Smooth muscle cell (in vitro differentiated cells): ENCODE measurements at regions not wholly inside any gene's neighbourhood (a gene's known extent, or its start where the extent isn't known, plus 50 kb on each side); places are given as distances from the start of the nearest gene placed in this dataset.

Source experiments
- DNase-seq: peaks from one replicate; lab custom pipeline; 2025; ENCODE audit not compliant: unreplicated experiment; lab: John Stamatoyannopoulos, UW
- H2AFZ ChIP-seq: fragments of 200-600 bp; sonication (generic); 2 replicates; pipeline ENCODE4 v1.6.0; 2016; ENCODE audit warnings: antibody characterized with exemption, low read depth, mild to moderate bottlenecking
- H3F3A ChIP-seq: fragments of 200-600 bp; sonication (generic); 2 replicates; pipeline ENCODE4 v1.6.0; 2017; ENCODE audit warnings: antibody characterized with exemption, low read depth
- H3K27ac ChIP-seq: fragments of 200-600 bp; sonication (generic); 2 replicates; pipeline ENCODE4 v1.5.1; 2016; ENCODE audit warnings: low read depth, mild to moderate bottlenecking
- H3K27me3 ChIP-seq: fragments of 200-600 bp; sonication (generic); 2 replicates; pipeline ENCODE4 v1.6.1; 2016; ENCODE audit warnings: low read depth, mild to moderate bottlenecking
- H3K36me3 ChIP-seq: fragments of 200-600 bp; sonication (generic); 2 replicates; pipeline ENCODE4 v1.5.1; 2016; ENCODE audit warnings: low read depth
- H3K4me1 ChIP-seq: fragments of 200-600 bp; sonication (generic); 2 replicates; pipeline ENCODE4 v1.5.1; 2016; ENCODE audit warnings: low read depth
- H3K4me2 ChIP-seq: fragments of 200-600 bp; sonication (generic); 2 replicates; pipeline ENCODE4 v1.6.0; 2016; ENCODE audit warnings: mild to moderate bottlenecking
- H3K4me3 ChIP-seq: fragments of 200-600 bp; sonication (generic); 2 replicates; pipeline ENCODE4 v1.5.1; 2016; ENCODE audit warnings: mild to moderate bottlenecking
- H3K79me2 ChIP-seq: fragments of 200-600 bp; sonication (generic); 2 replicates; pipeline ENCODE4 v1.6.0; 2016; ENCODE audit warnings: low read depth, mild to moderate bottlenecking
- H3K9ac ChIP-seq: fragments of 200-600 bp; sonication (generic); 2 replicates; pipeline ENCODE4 v1.6.0; 2016; ENCODE audit warnings: low read depth
- H3K9me3 ChIP-seq: fragments of 200-600 bp; sonication (generic); replicated peaks from 2 replicates; pipeline ENCODE4 v1.5.1; 2016; ENCODE audit warnings: low read depth
- H4K20me1 ChIP-seq: fragments of 200-600 bp; sonication (generic); 2 replicates; pipeline ENCODE4 v1.6.0; 2016; ENCODE audit warnings: low read depth
- CTCF ChIP-seq: fragments of 200-600 bp; sonication (generic); IDR thresholded peaks from 2 replicates; pipeline ENCODE4 v1.5.1; 2017; ENCODE audit warnings: borderline replicate concordance, mild to moderate bottlenecking, antibody characterized with exemption; ENCODE audit not compliant: insufficient read depth, poor library complexity, severe bottlenecking
- WGBS: methylation state at CpG from one replicate; pipeline ENCODE4 v1.1.7; 2016; ENCODE audit warnings: low lambda C conversion rate; 5-methylcytosine and 5-hydroxymethylcytosine counted together

GRCh38 chr2:136613096-136613495 is 152.2 kb upstream of the THSD7B start:
- Histone ChIP-seq H4K20me1 (no peaks in the 10 kb centered on the region), H3K36me3 (no peaks in the 10 kb centered on the region), H3K79me2 (no peaks in the 10 kb centered on the region), H3K27me3 (no peaks in the 10 kb centered on the region), H3K4me1 (no peaks in the 10 kb centered on the region), H3K4me3 (no peak overlapping the region), H3K9ac (no peak overlapping the region), H3K4me2 (no peak overlapping the region), H3F3A (no peaks in the 10 kb centered on the region), H3K27ac (no peak overlapping the region), H2AFZ (no peak overlapping the region), H3K9me3 (no peaks in the 10 kb centered on the region)
- no peak for DNase-seq
- TF ChIP-seq CTCF, result no peak
- 80% methylated on average over 4 of the region's 4 CpGs for WGBS

GRCh38 chr2:136612079-136612478 is 153.3 kb upstream of the THSD7B start:
- no peak for TF ChIP-seq CTCF
- no peaks in the 10 kb centered on the region for H3K4me1 ChIP-seq
- WGBS, result 82% methylated on average over 3 of the region's 3 CpGs

GRCh38 chr2:136611451-136611850 is 153.9 kb upstream of the THSD7B start:
- Histone ChIP-seq H3K9me3 (no peaks in the 10 kb centered on the region), H3K36me3 (no peaks in the 10 kb centered on the region), H3K4me3 (no peak overlapping the region), H3K79me2 (no peaks in the 10 kb centered on the region), H4K20me1 (no peaks in the 10 kb centered on the region), H3K4me1 (no peaks in the 10 kb centered on the region), H2AFZ (no peak overlapping the region), H3K9ac (no peak overlapping the region), H3F3A (no peaks in the 10 kb centered on the region), H3K27ac (no peak overlapping the region), H3K4me2 (no peak overlapping the region), H3K27me3 (no peaks in the 10 kb centered on the region)
- 57% methylated on average over 1 of the region's 1 CpG for WGBS
- no peak for DNase-seq
- no peak for TF ChIP-seq CTCF

More at GRCh38 chr2:136612079-136612478, 153.3 kb upstream of the THSD7B start:
- Histone ChIP-seq H3K4me3 (no peak overlapping the region), H3K4me2 (no peak overlapping the region), H3K9ac (no peak overlapping the region), H2AFZ (no peak overlapping the region), H3K27me3 (no peaks in the 10 kb centered on the region), H3K36me3 (no peaks in the 10 kb centered on the region), H3F3A (no peaks in the 10 kb centered on the region), H3K79me2 (no peaks in the 10 kb centered on the region), H4K20me1 (no peaks in the 10 kb centered on the region), H3K9me3 (no peaks in the 10 kb centered on the region), H3K27ac (no peak overlapping the region)
- no peak for DNase-seq

- Histone ChIP-seq H3K9ac (no peak overlapping the region), H3K27ac (no peak overlapping the region), H2AFZ (no peak overlapping the region), H3K27me3 (no peaks in the 10 kb centered on the region), H3K4me1 (no peaks in the 10 kb centered on the region), H3K9me3 (no peaks in the 10 kb centered on the region), H3K36me3 (no peaks in the 10 kb centered on the region), H4K20me1 (no peaks in the 10 kb centered on the region), H3K4me3 (no peak overlapping the region), H3F3A (no peaks in the 10 kb centered on the region), H3K4me2 (no peak overlapping the region), H3K79me2 (no peaks in the 10 kb centered on the region)
- WGBS, result 25% methylated on average over 4 of the region's 4 CpGs
- no peak for DNase-seq
- TF ChIP-seq CTCF, result no peak
These were observed 182.6 kb upstream of the THSD7B start for GRCh38 chr2:136582628-136583205.
